ENCODE measurements at regions not wholly inside any gene's neighbourhood (a gene's known extent, or its start where the extent isn't known, plus 50 kb on each side); places are given as distances from the start of the nearest gene placed in this dataset.
A peak's percentile ranks its signal among the peaks of the same experiment; 100 is the strongest.
"Not testable (repeated sequence)": the region's sequence is repeated elsewhere in the genome, so short reads cannot be mapped to it uniquely, and the experiment has no call there.

DNA sequence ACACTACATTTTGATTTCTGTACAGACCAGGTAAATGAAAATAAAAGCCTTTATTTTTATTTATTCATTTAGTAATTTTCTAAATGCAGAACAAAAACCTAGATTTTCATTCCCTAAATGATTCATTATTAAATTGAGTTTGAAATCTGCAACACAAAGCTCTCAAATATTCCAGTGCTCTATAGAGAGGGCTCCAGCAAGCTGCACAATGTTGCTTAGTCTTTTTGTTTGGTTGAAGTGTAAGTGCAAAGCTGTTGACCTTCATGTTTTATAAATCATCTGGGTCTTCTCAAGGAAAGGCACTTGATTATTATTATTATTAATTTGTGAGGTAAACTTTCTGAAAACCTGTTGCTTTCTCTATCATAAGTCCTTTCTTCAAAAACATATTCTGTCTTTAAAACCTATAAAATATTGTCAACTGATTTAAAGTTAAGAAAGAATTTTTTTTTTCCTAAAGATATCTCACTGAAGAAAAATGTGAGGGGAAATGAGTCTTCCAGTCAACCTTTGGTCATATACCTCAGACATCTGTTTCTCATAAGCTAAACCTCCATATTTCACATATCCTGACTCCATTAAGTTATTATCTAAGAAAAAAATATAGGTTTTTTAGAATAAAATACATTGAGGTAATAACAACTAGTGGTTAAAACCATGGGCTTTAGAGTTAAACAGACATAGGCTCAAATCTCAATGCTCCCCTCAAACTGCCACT, 100.7 kb downstream of the ZIC4 start:
- H3K4me3 ChIP-seq (ENCODE audit: low read depth, low read length) = no peak overlapping the region
- no peak for DNase-seq (ENCODE audit: low read depth)
- TF ChIP-seq, protein P1, sequence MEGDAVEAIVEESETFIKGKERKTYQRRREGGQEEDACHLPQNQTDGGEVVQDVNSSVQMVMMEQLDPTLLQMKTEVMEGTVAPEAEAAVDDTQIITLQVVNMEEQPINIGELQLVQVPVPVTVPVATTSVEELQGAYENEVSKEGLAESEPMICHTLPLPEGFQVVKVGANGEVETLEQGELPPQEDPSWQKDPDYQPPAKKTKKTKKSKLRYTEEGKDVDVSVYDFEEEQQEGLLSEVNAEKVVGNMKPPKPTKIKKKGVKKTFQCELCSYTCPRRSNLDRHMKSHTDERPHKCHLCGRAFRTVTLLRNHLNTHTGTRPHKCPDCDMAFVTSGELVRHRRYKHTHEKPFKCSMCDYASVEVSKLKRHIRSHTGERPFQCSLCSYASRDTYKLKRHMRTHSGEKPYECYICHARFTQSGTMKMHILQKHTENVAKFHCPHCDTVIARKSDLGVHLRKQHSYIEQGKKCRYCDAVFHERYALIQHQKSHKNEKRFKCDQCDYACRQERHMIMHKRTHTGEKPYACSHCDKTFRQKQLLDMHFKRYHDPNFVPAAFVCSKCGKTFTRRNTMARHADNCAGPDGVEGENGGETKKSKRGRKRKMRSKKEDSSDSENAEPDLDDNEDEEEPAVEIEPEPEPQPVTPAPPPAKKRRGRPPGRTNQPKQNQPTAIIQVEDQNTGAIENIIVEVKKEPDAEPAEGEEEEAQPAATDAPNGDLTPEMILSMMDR (conservative IDR thresholded peaks at IDR 0.05; ENCODE audit: low read depth, low read length) = no peak

DNA sequence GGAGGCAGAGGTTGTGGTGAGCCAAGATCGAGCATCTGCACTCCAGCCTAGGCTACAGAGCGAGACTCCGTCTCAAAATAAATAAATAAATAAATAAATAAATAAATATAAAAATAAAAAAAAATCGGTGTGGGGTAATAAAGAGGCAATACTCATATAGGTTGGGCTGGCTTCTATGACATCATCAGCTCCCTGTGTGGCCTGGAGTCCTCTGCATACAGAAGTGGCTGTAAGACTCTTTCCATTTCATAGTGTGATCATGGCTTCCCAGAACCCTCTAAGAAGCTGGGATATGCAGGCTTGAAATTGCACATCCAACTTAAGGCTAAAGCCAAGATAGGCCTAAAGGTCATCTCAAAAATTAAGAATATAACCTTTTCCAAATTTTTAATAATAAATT, 101.6 kb downstream of the ZIC4 start:
- DNase-seq (ENCODE audit: low read depth) = no peak
- TF ChIP-seq, protein P1 (conservative IDR thresholded peaks at IDR 0.05; ENCODE audit: low read depth, low read length) = no peak
- no peak overlapping the region for H3K4me3 ChIP-seq (ENCODE audit: low read depth, low read length)

DNA sequence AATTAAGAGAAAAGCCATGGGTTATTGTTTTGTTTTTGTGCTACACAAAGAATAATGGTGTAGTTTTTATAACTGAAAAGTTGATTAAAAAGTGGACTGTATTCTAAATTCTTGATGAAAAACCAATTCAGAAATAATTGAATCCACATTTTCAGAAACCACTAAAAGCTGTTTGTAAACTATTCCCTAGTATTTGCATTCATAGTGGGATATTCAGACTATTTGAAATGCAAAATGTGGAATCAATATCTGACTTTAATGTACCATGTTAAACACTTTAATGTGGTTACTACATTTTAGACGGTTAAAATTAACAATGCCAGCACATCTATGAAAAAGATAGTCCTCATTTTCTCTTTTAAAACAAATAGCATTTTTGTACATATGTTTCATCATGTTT, 104.6 kb downstream of the ZIC4 start:
- TF ChIP-seq, protein P1 (conservative IDR thresholded peaks at IDR 0.05; ENCODE audit: low read depth, low read length) = no peak
- no peak for DNase-seq (ENCODE audit: low read depth)
- no peak overlapping the region for H3K4me3 ChIP-seq (ENCODE audit: low read depth, low read length)

DNA sequence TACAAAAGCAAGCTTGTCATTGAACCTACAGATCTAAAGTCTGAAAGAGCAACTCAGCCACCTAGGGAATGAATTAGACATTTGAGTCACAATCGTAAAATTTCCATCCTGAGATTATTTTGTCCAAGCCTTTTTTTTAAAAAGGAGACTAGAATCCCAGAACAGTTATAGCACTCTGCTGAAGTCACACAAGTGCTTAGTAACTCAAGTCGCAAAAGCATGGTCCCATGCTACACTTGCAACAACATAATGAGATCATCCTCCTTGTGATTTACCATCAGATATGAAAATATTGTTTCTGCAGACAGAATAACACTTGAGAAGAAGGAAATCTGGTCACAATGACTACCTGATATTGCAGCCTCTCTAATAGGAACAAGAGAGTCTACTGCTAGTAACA, 106.7 kb downstream of the ZIC4 start:
- TF ChIP-seq, protein P1 (conservative IDR thresholded peaks at IDR 0.05; ENCODE audit: low read depth, low read length) = no peak
- DNase-seq (ENCODE audit: low read depth) = no peak
- H3K4me3 ChIP-seq (ENCODE audit: low read depth, low read length) = no peak overlapping the region

DNA sequence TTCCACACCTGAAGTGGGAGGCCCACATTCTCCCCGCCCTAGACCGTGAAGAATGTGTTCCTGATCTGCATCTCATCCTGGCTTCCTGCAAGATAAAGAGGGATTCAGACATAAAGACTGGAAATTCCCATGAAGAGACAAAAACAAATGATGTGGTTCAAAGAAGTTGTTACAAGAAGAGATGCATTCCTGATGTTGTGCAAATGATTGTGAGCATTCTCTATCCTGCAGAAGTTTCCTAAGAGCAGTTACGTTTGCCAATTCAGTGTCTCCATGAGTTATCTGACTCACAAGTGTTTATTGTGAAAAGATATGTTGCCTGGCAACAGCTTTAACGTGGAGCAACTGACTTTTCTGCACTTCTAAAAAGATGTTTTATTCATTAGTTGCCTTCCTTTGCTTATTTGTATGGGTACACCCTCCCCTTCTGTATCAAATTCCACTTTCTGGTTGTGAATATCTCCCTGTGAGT, 107.8 kb downstream of the ZIC4 start:
- DNase-seq (ENCODE audit: low read depth) = peak; percentile 38
- TF ChIP-seq, protein P1 (conservative IDR thresholded peaks at IDR 0.05; ENCODE audit: low read depth, low read length) = no peak
- H3K4me3 ChIP-seq (ENCODE audit: low read depth, low read length) = no peak overlapping the region

DNA sequence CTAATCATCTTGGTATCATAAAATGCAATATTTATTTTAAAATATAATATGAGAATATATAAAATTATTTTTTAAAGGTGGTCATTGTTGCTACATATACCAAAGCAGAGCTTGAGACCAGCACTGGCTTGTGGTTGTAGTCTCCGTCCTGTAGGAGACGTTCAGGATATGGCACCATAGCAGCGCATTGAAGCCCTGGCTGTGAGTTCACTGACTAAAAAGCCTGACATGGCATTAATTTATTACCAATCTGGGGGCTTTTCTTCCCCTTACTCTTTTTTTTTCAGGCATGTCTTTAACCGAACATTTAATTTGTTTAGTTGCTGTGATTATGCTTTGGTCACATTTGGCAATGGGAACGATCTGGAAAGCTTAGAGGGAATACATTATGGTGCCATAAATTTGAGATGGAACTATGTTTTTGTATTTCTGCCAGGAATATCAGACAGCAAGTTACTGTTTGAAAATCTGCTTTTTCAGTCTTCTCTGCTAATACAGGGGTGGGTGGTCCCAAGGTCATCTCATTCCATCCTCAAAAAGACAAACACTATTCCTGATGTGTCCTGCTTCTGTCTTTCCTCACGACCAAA, 108.5 kb downstream of the ZIC4 start:
- TF ChIP-seq, protein P1 (conservative IDR thresholded peaks at IDR 0.05; ENCODE audit: low read depth, low read length) = no peak
- DNase-seq (ENCODE audit: low read depth) = no peak
- H3K4me3 ChIP-seq (ENCODE audit: low read depth, low read length) = no peak overlapping the region

DNA sequence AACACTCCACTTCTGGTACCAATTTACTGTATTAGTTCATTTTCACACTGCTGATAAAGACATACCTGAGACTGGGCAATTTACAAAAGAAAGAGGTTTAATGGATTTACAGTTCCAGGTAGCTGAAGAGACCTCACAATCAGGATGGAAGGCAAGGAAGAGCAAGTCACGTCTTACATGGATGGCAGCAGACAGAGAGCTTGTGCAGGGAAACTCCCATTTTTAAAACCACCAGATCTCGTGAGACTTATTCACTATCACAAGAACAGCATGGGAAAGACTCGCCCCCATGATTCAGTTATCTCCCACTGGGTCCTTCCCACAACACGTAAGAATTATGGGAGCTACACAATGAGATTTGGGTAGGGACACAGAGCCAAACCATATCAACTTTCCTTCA, 119.0 kb downstream of the ZIC4 start:
- H3K4me3 ChIP-seq (ENCODE audit: low read depth, low read length); DNase-seq (ENCODE audit: low read depth): not testable (repeated sequence)
